GM21723 (cell line): ENCODE measurements at regions not wholly inside any gene's neighbourhood (a gene's known extent, or its start where the extent isn't known, plus 50 kb on each side); places are given as distances from the start of the nearest gene placed in this dataset.
"Not testable (repeated sequence)": the region's sequence is repeated elsewhere in the genome, so short reads cannot be mapped to it uniquely, and the experiment has no call there.

Source experiments
- ATAC-seq: cut with Tn5 transposase; IDR thresholded peaks from one replicate; pipeline ENCODE4 v1.9.1; 2021; ENCODE audit warnings: mild to moderate bottlenecking, moderate library complexity; ENCODE audit not compliant: unreplicated experiment

DNA sequence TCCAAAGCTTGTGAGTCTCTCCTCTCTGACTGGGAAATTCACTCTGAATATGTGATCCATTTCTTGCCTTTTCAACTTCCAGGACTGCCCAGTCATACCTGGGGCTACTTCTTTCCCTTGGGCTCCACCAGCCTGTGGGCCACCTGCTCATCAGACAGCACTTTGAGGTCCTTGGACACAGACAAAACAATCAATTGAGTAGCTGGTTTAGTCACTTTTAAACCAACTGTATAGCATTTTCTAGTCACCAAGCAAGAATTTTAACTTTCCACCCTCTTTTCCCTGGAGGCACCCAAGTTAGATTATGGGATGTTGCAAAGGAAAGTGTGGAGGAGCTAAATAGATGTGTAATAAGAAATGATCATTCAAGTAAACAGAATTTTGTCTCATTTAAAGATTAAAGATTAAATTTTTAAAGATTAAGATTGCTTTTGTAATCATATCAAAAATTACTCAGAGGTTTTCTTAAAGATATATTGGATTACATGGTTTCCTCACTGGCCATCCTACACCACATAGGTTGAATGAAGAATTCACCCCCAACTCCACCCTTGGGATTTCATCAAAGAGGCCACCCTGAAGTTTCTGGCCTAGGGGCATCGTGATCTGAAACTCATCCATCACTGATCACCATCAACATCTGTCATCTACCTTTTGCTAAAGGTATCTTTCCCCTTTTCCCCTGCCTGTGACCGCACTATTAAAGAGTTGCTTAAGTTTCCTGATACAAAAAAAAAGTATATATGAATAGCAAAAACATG is 219.2 kb upstream of the NR5A2 start:
- no peak for ATAC-seq

GRCh38 chr1:199809311-199809710 is 218.2 kb upstream of the NR5A2 start:
- ATAC-seq = no peak

DNA sequence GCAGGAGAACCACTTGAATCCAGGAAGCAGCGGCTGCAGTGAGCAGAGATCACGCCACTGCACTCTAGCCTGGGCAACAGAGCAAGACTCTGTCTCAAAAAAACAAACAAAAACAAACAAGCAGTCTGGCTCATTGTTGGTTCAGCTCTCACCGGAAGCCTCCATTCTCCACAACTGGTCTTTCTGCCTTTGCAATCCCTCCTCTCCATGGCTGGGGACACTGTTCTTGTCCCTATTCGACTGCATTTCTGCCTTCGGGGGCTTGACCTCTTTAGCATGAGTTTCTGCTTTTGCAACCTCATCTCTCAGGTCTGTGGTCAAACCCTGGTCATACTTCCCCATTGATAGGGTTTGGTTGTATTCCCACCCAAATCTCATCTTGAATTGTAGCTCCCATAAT is 216.3 kb upstream of the NR5A2 start:
- ATAC-seq = no peak

DNA sequence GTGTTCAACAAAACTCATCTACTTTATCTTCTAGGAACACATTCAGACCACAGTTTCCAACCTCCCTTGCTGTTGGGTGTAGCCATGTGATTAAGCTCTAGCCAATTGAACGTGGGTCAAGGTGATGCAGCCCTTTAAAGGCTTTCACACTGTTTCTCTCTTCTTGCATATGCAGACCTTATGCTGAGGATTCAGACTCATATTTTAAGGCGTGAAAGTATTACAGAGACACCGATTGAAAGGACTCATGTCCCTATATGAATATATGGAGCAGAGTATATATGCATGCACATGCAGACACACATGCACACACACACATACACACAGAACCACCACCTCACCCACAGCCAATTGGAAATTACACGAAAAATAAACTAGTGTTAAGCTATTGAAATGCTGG is 214.3 kb upstream of the NR5A2 start:
- ATAC-seq = no peak

- no peak for ATAC-seq
Measured at GRCh38 chr1:199815947-199816346, 211.6 kb upstream of the NR5A2 start.

DNA sequence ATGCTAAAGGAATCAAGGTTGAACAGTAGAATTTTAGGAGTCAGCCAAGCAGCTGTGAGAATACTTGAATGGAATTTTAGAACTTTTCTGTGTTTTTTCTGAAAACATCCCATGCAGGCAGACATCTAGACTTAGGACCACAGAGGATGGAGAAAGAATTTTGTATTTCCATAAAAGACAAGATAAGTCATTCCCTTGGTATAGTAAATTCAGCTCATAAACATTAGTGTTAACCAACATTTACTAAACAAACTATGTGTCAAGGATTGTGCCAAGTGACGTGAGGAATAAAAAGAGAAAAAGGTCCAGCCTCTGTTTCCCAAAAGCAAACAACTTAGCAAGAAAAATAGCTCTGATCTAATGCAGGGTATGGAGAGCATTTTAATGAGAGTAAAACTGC is 210.2 kb upstream of the NR5A2 start:
- ATAC-seq = no peak

DNA sequence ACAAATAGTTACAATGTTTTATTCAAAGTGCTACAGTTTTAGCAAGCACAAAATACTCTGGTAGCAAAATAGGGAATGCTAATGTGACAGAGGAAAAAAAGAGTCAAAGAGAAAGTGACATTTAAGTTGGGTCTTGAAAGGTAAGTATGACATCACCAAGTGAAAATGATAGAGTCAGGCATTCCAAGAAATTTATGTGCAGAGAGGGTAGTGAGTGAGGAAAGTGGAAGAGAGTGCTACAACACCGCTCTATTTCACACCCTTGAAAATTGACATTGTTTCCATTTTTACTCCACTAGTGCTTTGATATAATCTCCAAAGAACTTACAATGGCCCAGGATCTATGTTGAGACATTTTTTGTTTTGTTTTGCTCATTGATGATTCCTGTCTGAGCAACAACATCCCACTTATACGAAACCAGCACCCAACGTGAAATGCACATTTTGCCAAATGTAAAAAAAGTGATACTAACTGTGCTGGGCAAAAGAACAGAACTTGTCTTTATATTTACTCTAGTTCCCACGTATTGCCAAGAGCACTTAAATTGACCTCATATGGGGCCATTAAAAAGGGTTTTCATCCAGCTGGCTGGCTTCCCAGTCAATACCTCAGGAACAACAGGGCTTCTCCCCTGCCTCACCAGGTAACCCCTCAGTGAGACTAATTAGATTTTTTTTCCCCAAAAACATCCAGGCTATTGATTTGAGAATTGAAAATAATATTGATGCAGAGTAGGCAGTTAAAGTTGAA is 206.3 kb upstream of the NR5A2 start:
- no peak for ATAC-seq

- ATAC-seq = no peak
Measured at GRCh38 chr1:199832451-199832850, 195.1 kb upstream of the NR5A2 start.

DNA sequence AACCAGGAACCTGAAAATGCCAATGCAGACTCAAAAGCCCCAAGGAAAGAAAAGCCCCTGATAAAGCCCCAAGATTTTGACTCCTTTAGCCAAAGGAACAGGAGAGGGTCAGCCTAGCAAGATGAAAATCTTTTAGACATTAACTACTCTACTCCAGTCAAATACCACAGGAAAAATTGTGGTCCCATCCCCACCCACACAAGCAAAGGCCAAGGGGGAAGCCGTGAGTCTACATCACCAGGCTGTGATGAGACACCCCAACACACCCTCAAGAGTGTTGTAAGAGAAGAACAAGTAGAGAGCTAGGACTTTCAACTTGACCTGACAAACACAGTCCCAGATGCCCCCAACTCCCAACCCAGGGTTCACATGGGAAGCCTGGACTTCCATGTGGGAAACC is 192.8 kb upstream of the NR5A2 start:
- ATAC-seq = no peak

DNA sequence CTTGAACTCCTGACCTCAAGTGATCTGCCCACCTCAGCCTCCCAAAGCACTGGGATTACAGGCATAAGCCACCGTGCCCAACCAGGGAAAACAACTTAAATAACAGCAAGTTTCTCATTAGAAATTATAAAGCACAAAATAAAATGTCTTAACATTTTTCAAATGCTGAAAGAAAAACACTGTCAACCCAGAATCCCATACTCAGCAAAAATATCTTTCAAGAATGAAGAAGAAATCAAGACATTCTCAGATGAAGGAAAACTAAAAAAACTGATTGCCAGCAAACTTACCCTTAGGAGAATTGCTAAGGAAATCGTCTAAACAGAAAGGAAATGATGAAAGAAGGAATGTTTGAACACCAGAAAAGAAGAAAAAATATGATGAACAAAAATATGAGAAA is 191.1 kb upstream of the NR5A2 start:
- no peak for ATAC-seq

DNA sequence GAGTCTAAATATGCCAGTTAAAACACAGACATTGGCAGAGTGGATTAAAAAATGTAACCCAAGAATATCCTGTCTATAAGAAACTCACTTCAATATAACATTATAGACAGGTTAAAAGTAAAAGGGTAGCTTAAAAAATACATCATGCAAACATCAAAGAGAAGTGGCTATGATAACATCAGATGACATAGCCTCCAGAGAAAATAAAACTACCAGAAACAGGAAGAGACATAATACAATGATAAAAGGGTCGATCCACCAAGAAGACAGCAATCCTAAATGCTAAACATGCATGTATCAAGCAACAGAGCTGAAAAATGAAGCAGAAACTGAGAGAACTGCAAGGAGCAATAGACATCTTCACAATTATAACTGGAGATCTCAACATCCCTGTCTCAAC is 190.2 kb upstream of the NR5A2 start:
- no peak for ATAC-seq

DNA sequence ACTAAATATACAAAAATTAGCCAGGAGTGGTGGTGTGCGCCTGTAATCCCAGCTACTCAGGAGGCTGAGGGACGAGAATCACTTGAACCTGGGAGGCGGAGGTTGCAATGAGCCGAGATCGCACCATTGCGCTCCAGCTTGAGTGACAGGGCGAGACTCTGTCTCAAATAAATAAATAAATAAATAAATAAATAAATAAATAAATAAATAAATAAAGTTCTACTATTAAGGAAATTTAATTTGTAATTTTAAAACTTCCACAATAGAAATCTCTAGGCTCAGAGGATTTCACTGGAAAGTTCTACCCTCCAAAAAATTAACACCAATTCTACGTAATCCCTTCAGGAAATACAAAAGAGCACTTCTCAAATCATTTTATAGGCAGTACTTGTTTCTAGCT is 187.9 kb upstream of the NR5A2 start:
- not testable (repeated sequence) for ATAC-seq

DNA sequence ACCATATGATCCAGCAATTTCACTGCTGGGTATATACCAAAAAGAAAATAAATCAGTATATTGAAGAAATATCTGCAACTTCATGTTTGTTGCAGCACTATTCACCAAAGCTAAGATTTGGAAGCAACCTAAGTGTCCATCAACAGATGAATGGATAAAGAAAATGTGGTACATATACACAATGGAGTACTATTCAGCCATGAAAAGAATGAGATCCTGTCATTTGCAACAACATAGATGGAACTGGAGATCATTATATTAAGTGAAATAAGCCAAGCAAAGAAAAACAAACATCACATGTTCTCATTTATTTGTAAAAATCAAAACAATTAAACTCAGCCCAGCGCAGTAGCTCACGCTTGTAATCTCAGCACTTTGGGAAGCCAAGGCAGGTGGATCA is 184.4 kb upstream of the NR5A2 start:
- ATAC-seq = not testable (repeated sequence)

DNA sequence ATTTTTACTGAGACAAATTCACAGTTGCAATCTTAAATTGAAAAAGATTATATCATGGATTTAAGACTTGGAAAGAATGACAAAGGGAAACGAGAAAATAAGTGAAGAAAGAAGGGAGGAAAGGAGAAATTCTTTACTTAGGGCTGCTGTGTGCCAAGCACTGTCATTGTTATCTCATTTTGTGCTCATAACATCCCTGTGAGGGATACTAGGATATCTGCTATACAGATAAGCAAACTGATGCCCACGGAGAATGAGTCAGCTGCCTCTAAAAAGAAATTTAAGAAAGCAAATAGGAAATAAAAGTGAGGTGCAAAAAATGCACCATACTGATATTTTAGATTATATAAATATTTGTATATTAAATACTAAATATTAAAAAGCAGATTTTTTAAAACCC is 183.6 kb upstream of the NR5A2 start:
- ATAC-seq = no peak

GRCh38 chr1:199847021-199847420 is 180.5 kb upstream of the NR5A2 start:
- no peak for ATAC-seq

DNA sequence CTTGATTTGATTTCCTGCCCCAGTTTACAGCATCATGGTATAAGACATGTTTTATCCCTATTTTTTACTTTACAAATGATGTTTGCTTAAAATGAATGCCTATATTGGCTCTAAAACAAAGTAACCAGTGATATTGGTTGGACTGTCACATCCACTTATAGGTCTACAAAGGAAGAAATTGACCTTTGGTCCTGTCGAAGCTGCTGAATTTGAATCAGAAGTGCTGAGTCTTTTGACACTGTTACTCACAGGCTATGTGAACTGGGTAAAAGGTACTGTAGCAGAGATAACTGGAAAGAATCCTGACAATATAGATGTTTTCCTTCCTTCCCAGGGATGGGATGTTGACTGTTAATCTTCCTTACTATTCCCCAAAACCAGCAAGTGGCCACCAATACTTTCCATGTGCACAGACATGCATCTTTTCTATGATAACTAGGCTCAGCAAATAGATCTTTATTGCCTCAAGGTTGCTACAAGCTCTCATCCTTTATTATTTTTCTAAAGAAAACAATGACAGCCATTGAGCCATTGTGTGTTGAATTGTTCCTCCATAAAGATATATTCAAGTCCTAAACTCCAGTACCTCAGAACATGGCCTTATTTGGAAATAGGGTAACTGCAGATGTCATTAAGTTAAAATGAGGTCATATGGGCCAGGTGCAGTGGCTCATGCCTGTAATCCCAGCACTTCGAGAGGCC is 175.9 kb upstream of the NR5A2 start:
- ATAC-seq = no peak

GRCh38 chr1:199854686-199855321 is 172.7 kb upstream of the NR5A2 start:
- no peak for ATAC-seq

GRCh38 chr1:199855580-199855979 is 171.9 kb upstream of the NR5A2 start:
- no peak for ATAC-seq

DNA sequence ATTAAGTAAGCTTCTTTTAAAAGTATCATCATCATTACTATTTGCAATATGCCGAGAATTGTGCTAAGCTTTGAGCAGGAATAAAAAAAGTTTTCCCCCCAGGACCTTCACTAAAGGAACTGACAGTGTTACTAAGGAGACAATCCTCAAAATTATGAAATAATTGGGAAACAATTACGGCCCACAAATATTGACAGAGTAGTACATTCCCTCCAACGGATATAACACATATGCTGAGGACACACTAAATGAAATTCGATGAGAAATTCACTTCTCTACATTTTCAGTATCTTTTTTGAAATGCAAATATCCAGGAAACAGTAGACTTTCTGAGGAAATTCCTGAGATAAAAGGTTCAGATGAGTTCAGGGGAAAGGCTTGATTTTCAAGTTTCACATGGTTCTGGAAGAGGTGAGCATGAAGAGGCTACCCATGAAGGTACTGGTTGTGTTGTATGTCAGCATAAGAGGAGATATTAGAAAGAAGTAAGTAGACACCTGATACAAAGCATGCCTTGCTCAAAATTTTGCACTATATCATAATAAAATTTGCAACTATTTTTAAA is 171.2 kb upstream of the NR5A2 start:
- no peak for ATAC-seq

- no peak for ATAC-seq
Measured at GRCh38 chr1:199857108-199857507, 170.4 kb upstream of the NR5A2 start.

- no peak for ATAC-seq
Measured at GRCh38 chr1:199857516-199857915, 170.0 kb upstream of the NR5A2 start.
